HepG2 (cell line): ENCODE measurements at regions not wholly inside any gene's neighbourhood (a gene's known extent, or its start where the extent isn't known, plus 50 kb on each side); places are given as distances from the start of the nearest gene placed in this dataset.

Experiments
- EZH2 ChIP-seq: conservative IDR thresholded peaks from 2 replicates; pipeline ENCODE4 v1.6.1; 2012; ENCODE audit warnings: mild to moderate bottlenecking, low read depth, low read length, moderate library complexity
- IRF2 ChIP-seq: IDR thresholded peaks from 2 replicates; pipeline ENCODE4 v1.6.1; 2018; ENCODE audit warnings: missing genetic modification reagents, missing compliant biosample characterization
- MAFK ChIP-seq, 2 experiments: IDR thresholded peaks in 1 of 2; conservative IDR thresholded peaks in 1 of 2; 2 replicates each; pipeline ENCODE4 v1.6.1; 2011; ENCODE audit warnings: improper control_type of control experiment in 2 of 2, low read length in 2 of 2
- MEIS1 ChIP-seq: sonication (generic); formaldehyde crosslinking; IDR thresholded peaks from 2 replicates; pipeline ENCODE4 v1.9.0; 2021; ENCODE audit warnings: mild to moderate bottlenecking, missing genetic modification reagents, moderate library complexity, borderline replicate concordance
- PCBP1 ChIP-seq: fragments of 200-400 bp; formaldehyde crosslinking; IDR thresholded peaks from 2 replicates; pipeline ENCODE4 v1.6.1; 2017; ENCODE audit warnings: mild to moderate bottlenecking, low read depth, low read length, borderline replicate concordance
- POLR2AphosphoS2 ChIP-seq: IDR thresholded peaks from 2 replicates; pipeline ENCODE4 v1.6.1; 2011; ENCODE audit warnings: low read depth, low read length, improper control_type of control experiment
- TBP ChIP-seq: sonication (generic); formaldehyde crosslinking; IDR thresholded peaks from 2 replicates; pipeline ENCODE4 v1.5.0; 2020; ENCODE audit warnings: missing genetic modification reagents
- TFE3 ChIP-seq: IDR thresholded peaks from 2 replicates; pipeline ENCODE4 v1.6.1; 2016
- ZNF383 ChIP-seq: sonication (generic); formaldehyde crosslinking; IDR thresholded peaks from 2 replicates; pipeline ENCODE4 v1.4.0; 2020; ENCODE audit warnings: missing genetic modification reagents, mild to moderate bottlenecking, borderline replicate concordance
- ZNF570 ChIP-seq: sonication (generic); formaldehyde crosslinking; IDR thresholded peaks from 2 replicates; pipeline ENCODE4 v1.4.0; 2020; ENCODE audit warnings: mild to moderate bottlenecking, missing genetic modification reagents, borderline replicate concordance
- ZNF616 ChIP-seq: sonication (generic); formaldehyde crosslinking; IDR thresholded peaks from 2 replicates; pipeline ENCODE4 v1.5.0; 2020; ENCODE audit warnings: low read depth, mild to moderate bottlenecking, missing genetic modification reagents
- TF ChIP-seq, protein P1 (sequence below): sonication (generic); formaldehyde crosslinking; IDR thresholded peaks from 2 replicates; pipeline ENCODE4 v1.5.0; 2020; ENCODE audit warnings: mild to moderate bottlenecking, missing genetic modification reagents, moderate library complexity

GRCh38 chr5:2173151-2173834 is 290.6 kb upstream of the IRX4 start:
- TF ChIP-seq EZH2 (no peak), TBP (CRISPR knock-in tag) (no peak), ZNF570 (no peak), IRF2 (no peak), MEIS1 (CRISPR knock-in tag) (no peak), MAFK (conservative IDR thresholded peaks at IDR 0.05 in 1 of 2, IDR thresholded peaks at IDR 0.05 in 1 of 2; ENCODE audit: low read length in 2 of 2) (no peak), TFE3 (CRISPR knock-in tag) (no peak), POLR2AphosphoS2 (no peak), ZNF616 (no peak), PCBP1 (no peak), ZNF383 (no peak)
- TF ChIP-seq, protein P1, sequence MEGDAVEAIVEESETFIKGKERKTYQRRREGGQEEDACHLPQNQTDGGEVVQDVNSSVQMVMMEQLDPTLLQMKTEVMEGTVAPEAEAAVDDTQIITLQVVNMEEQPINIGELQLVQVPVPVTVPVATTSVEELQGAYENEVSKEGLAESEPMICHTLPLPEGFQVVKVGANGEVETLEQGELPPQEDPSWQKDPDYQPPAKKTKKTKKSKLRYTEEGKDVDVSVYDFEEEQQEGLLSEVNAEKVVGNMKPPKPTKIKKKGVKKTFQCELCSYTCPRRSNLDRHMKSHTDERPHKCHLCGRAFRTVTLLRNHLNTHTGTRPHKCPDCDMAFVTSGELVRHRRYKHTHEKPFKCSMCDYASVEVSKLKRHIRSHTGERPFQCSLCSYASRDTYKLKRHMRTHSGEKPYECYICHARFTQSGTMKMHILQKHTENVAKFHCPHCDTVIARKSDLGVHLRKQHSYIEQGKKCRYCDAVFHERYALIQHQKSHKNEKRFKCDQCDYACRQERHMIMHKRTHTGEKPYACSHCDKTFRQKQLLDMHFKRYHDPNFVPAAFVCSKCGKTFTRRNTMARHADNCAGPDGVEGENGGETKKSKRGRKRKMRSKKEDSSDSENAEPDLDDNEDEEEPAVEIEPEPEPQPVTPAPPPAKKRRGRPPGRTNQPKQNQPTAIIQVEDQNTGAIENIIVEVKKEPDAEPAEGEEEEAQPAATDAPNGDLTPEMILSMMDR (CRISPR knock-in tag): no peak
